T-helper 1 cell treated with Interleukin-12 subunit alpha and Interleukin-12 subunit beta and Interleukin-4 antibody, amounts not matched to agents 30 μg/mL and 1 μg/mL, for 36 hours (primary cell): ENCODE measurements at regions not wholly inside any gene's neighbourhood (a gene's known extent, or its start where the extent isn't known, plus 50 kb on each side); places are given as distances from the start of the nearest gene placed in this dataset.

ENCODE experiments used
- H3K27ac Mint-ChIP-seq: one replicate; pipeline ENCODE4 v1.8.0; 2021; ENCODE audit warnings: mild to moderate bottlenecking, mixed read lengths
- H3K27me3 Mint-ChIP-seq: one replicate; pipeline ENCODE4 v1.8.0; 2021; ENCODE audit warnings: low read depth, mixed read lengths
- H3K36me3 Mint-ChIP-seq: one replicate; pipeline ENCODE4 v1.8.0; 2021; ENCODE audit warnings: low read depth, mixed read lengths
- H3K4me1 Mint-ChIP-seq: one replicate; pipeline ENCODE4 v1.8.0; 2021; ENCODE audit warnings: low read depth, mixed read lengths
- H3K4me3 Mint-ChIP-seq: one replicate; pipeline ENCODE4 v1.8.0; 2021; ENCODE audit warnings: mild to moderate bottlenecking, moderate library complexity, mixed read lengths
- H3K9me3 Mint-ChIP-seq: one replicate; pipeline ENCODE4 v1.8.0; 2021; ENCODE audit warnings: mixed read lengths

DNA sequence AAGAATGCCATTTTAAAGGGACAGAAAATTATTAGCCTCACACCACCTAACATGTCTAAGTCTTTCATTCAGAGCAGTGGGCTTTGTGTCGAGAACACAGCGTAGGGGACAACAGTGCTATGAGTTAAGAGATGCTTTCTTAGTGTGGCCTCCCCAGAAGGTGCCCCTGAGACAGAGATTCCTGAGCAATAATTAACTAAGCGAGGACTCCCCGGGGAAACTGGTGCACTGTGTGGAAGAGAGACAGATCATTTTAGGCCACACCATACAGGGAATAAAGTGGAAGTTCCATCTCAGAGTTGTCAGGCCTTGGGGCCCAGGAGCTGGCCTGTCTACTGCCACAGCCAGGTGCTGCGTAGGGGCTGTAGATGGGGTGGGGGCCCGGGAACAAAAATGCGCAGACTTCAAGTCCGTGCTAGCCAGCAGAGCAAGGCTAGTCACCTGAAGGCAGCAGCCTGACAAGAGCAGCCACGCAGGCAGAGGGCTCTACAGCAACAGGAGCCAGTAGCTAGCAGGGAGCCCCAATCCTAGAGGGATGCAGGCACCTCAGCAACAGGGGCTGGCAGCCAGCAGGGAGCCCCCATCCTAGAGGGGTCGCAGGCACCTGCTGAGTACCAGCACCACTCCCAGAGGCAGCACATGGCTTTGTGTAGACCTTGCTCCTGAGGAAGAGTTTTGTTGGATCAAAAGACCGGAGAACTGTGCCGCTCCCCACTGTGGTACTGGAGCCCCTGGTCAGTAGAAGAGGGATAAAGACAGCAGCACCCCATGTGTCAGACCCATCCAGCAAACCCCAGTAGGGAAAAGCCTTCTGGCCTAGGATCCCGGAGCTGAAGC lies 63.0 kb upstream of the NXT1 start:
- Mint-ChIP-seq H3K27ac (no peak overlapping the region), H3K4me3 (no peak overlapping the region), H3K4me1 (peaks cover 6% of the 10 kb centered on the region), H3K36me3 (no peaks in the 10 kb centered on the region), H3K27me3 (no peaks in the 10 kb centered on the region), H3K9me3 (no peaks in the 10 kb centered on the region)

DNA sequence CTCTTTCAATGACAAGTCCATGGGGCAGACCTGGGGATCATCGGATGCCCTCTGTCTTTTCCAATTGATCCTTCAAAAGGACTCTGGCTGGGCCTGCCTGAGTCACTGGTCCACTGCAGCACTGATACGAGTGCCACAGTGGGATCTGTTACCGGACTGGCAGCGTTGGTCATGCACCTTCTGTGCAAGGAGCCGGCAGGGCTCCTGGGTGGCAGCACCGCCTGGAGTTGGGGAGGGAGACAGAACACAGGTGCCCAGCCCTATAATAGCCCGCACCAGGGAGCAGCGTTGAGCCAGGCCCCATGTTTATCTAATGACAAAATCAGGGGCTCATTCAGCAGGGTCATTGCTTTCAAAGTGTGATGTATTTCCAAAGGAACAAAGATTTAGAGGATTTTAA lies 64.2 kb upstream of the NXT1 start:
- H3K4me1 Mint-ChIP-seq = peaks cover 6% of the 10 kb centered on the region
- H3K36me3 Mint-ChIP-seq = no peaks in the 10 kb centered on the region
- no peaks in the 10 kb centered on the region for H3K9me3 Mint-ChIP-seq
- H3K27me3 Mint-ChIP-seq = no peaks in the 10 kb centered on the region
- no peak overlapping the region for H3K4me3 Mint-ChIP-seq
- no peak overlapping the region for H3K27ac Mint-ChIP-seq

DNA sequence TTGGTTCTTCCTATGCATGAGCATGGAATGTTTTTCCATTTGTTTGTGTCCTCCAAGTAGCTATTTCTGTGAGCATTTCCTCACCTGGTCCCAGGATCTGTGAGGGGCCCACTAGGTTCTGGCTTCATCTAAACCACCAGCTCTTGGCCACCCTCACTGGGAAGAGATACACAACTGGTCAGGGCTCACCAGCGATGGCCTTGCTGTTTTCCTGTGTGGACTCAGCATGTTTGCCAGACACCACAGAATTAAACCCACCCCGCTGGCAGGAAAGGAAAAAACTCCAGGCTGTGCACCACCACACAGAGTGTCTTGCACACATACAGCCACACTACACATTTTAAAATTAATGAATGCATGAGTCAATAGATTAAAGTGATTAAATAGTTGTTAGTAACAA lies 65.1 kb upstream of the NXT1 start:
- Mint-ChIP-seq H3K27ac (no peak overlapping the region), H3K36me3 (no peaks in the 10 kb centered on the region), H3K4me1 (peaks cover 6% of the 10 kb centered on the region), H3K27me3 (no peaks in the 10 kb centered on the region), H3K4me3 (no peak overlapping the region), H3K9me3 (no peaks in the 10 kb centered on the region)

DNA sequence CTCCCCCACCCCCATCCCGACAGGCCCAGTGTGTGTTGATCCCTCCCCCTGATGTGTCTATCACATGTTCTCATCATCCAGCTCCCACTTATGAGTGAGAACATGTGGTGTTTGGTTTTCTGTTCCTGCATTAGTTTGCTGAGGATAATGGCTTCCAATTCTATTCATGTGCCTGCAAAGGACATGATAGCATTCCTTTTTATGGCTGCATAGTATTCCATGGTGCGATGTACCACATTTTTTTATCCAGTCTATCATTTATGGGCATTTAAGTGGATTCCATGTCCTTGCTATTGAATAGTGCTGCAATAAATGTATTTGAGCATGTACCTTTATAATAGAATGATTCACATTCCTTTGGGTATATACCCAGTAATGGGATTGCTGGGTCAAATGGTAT lies 66.6 kb upstream of the NXT1 start:
- H3K9me3 Mint-ChIP-seq = no peaks in the 10 kb centered on the region
- no peaks in the 10 kb centered on the region for H3K27me3 Mint-ChIP-seq
- H3K4me1 Mint-ChIP-seq = peaks cover 6% of the 10 kb centered on the region
- no peaks in the 10 kb centered on the region for H3K36me3 Mint-ChIP-seq
- no peak overlapping the region for H3K4me3 Mint-ChIP-seq
- no peak overlapping the region for H3K27ac Mint-ChIP-seq

GRCh38 chr20:23283096-23283850 lies 67.3 kb upstream of the NXT1 start:
- Mint-ChIP-seq H3K4me3 (no peak overlapping the region), H3K36me3 (no peaks in the 10 kb centered on the region), H3K27ac (no peak overlapping the region), H3K9me3 (no peaks in the 10 kb centered on the region), H3K27me3 (no peaks in the 10 kb centered on the region), H3K4me1 (peaks cover 6% of the 10 kb centered on the region)

GRCh38 chr20:23282546-23282945 lies 68.0 kb upstream of the NXT1 start:
- Mint-ChIP-seq H3K9me3 (no peaks in the 10 kb centered on the region), H3K27ac (no peak overlapping the region), H3K4me3 (no peak overlapping the region), H3K27me3 (no peaks in the 10 kb centered on the region), H3K4me1 (peaks cover 6% of the 10 kb centered on the region), H3K36me3 (no peaks in the 10 kb centered on the region)

- no peaks in the 10 kb centered on the region for H3K9me3 Mint-ChIP-seq
Measured at GRCh38 chr20:23282111-23282510, 68.5 kb upstream of the NXT1 start.

DNA sequence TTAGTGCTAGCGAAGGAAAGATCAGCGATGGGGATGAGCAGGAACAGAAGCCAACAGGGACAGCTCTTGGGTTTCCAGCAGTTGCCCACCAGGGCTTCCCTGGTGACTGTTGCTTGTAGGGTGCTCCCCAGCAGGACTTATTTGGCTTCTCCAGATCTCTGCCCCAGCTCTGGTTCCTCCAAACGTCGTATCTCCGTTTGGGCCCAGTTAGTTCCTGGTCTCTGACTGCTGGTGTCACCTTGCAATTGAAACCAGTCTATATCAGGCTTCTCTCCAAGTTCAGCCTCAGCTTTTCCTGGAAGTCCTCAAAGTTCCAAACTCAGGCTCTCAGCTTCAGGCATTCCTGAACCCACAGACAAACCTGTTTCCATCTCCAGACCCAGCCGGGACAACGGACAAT lies 70.8 kb upstream of the NXT1 start:
- no peak overlapping the region for H3K4me3 Mint-ChIP-seq
- no peaks in the 10 kb centered on the region for H3K36me3 Mint-ChIP-seq
- H3K27me3 Mint-ChIP-seq = peaks cover 6% of the 10 kb centered on the region
- H3K27ac Mint-ChIP-seq = no peak overlapping the region
- H3K4me1 Mint-ChIP-seq = peaks cover 6% of the 10 kb centered on the region
- no peaks in the 10 kb centered on the region for H3K9me3 Mint-ChIP-seq

More at GRCh38 chr20:23282111-23282510, 68.5 kb upstream of the NXT1 start:
- Mint-ChIP-seq H3K36me3 (no peaks in the 10 kb centered on the region), H3K4me3 (no peak overlapping the region), H3K4me1 (peaks cover 6% of the 10 kb centered on the region), H3K27ac (no peak overlapping the region), H3K27me3 (peaks cover 4% of the 10 kb centered on the region)

- no peak overlapping the region for H3K27ac Mint-ChIP-seq
- peaks cover 6% of the 10 kb centered on the region for H3K27me3 Mint-ChIP-seq
- H3K4me3 Mint-ChIP-seq = no peak overlapping the region
- H3K9me3 Mint-ChIP-seq = no peaks in the 10 kb centered on the region
- no peaks in the 10 kb centered on the region for H3K36me3 Mint-ChIP-seq
- H3K4me1 Mint-ChIP-seq = peaks cover 5% of the 10 kb centered on the region
Measured at GRCh38 chr20:23278172-23278571, 72.4 kb upstream of the NXT1 start.

GRCh38 chr20:23277316-23277715 lies 73.3 kb upstream of the NXT1 start:
- no peak overlapping the region for H3K4me3 Mint-ChIP-seq
- no peaks in the 10 kb centered on the region for H3K36me3 Mint-ChIP-seq
- peaks cover 6% of the 10 kb centered on the region for H3K27me3 Mint-ChIP-seq
- no peaks in the 10 kb centered on the region for H3K4me1 Mint-ChIP-seq
- no peak overlapping the region for H3K27ac Mint-ChIP-seq
- H3K9me3 Mint-ChIP-seq = no peaks in the 10 kb centered on the region

- Mint-ChIP-seq H3K27ac (no peak overlapping the region), H3K27me3 (peaks cover 6% of the 10 kb centered on the region), H3K9me3 (peaks cover 9% of the 10 kb centered on the region), H3K36me3 (no peaks in the 10 kb centered on the region), H3K4me1 (no peaks in the 10 kb centered on the region), H3K4me3 (no peak overlapping the region)
Measured at GRCh38 chr20:23273776-23274175, 76.8 kb upstream of the NXT1 start.

DNA sequence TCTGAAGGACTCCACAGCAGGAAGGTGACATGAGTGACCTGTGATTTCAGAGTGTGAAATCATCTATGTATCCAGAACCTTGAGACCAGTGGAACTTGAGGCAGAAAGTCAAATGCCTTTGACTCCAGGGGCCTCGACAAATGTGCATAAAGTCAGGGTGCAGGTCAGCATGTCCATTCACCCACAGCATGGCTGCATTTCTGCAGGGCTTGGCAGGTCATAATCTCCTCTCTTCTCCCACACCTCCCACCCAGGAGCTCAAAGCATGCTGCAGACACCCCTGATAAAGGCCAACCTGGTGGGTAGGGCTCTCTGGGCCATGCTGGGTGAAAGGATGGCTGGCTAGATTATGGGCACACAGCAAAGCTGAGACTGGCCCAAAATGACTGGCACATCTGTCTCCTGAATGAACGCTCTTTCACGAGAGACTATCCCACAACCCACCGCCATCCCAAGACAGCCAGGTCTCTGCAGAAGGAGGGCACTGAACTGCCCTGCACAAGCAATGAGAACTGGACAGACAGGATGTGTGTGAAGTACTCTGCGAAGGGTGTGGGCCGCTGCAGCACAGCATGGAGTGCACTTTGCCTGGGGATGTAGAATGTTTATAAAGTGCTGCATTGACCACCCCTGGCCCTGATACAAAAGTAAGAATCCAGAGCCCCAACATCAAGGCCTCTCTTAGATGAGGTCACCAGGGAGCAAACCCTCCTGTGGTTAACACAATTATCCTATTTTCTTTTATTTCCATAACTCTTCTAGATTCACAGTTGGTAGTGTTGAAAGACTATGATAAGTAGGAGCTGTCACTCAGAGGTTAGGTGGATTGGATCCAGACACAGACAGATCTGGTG lies 78.2 kb upstream of the NXT1 start:
- Mint-ChIP-seq H3K36me3 (no peaks in the 10 kb centered on the region), H3K9me3 (peaks cover 9% of the 10 kb centered on the region), H3K27me3 (peaks cover 5% of the 10 kb centered on the region), H3K27ac (no peak overlapping the region), H3K4me1 (no peaks in the 10 kb centered on the region), H3K4me3 (no peak overlapping the region)

GRCh38 chr20:23270382-23270911 lies 80.1 kb upstream of the NXT1 start:
- Mint-ChIP-seq H3K4me3 (no peak overlapping the region), H3K9me3 (peaks cover 9% of the 10 kb centered on the region), H3K27ac (no peak overlapping the region), H3K4me1 (no peaks in the 10 kb centered on the region), H3K36me3 (no peaks in the 10 kb centered on the region), H3K27me3 (no peaks in the 10 kb centered on the region)

DNA sequence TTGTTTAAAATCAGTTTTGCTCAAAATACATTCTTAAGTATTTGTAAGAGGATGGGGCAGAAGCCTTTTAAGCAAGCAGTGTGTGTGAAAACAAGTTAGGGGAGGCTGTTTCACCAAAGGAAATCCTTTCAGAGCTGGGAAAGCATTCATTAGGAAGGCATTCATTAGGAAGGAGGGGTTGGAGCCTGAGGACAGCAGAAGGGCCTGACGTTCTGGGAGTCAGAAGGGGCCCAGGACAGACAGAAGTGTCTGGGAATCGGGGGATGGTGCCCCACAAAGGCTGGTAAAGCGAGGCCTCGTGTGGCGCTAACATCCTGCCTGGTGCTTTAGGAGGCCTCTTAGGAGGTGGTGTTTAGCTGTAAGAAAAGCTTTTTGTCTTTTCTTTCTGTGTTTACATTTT lies 80.6 kb upstream of the NXT1 start:
- H3K9me3 Mint-ChIP-seq = peaks cover 9% of the 10 kb centered on the region
- no peaks in the 10 kb centered on the region for H3K4me1 Mint-ChIP-seq
- no peak overlapping the region for H3K4me3 Mint-ChIP-seq
- H3K36me3 Mint-ChIP-seq = no peaks in the 10 kb centered on the region
- no peak overlapping the region for H3K27ac Mint-ChIP-seq
- no peaks in the 10 kb centered on the region for H3K27me3 Mint-ChIP-seq
